ENCODE measurements at regions not wholly inside any gene's neighbourhood (a gene's known extent, or its start where the extent isn't known, plus 50 kb on each side); places are given as distances from the start of the nearest gene placed in this dataset.
"Not testable (repeated sequence)": the region's sequence is repeated elsewhere in the genome, so short reads cannot be mapped to it uniquely, and the experiment has no call there.

- DNase-seq (ENCODE audit: low read depth in 2 of 2) = no peak
Observed at GRCh38 chr2:40937284-40937683, 485.4 kb upstream of the SLC8A1 start.

GRCh38 chr2:40953341-40953740 is 501.5 kb upstream of the SLC8A1 start:
- DNase-seq (ENCODE audit: low read depth in 2 of 2) = no peak

- DNase-seq (ENCODE audit: low read depth in 2 of 2) = no peak
Observed at GRCh38 chr2:40955042-40955441, 503.2 kb upstream of the SLC8A1 start.

GRCh38 chr2:40955635-40956034 is 503.7 kb upstream of the SLC8A1 start:
- no peak for DNase-seq (ENCODE audit: low read depth in 2 of 2)

GRCh38 chr2:40957508-40957907 is 505.6 kb upstream of the SLC8A1 start:
- DNase-seq (ENCODE audit: low read depth in 2 of 2) = no peak

GRCh38 chr2:40962026-40962425 is 510.1 kb upstream of the SLC8A1 start:
- no peak for DNase-seq (ENCODE audit: low read depth in 2 of 2)

GRCh38 chr2:40964509-40965250 is 512.8 kb upstream of the SLC8A1 start:
- no peak for DNase-seq (ENCODE audit: low read depth in 2 of 2)

- no peak for DNase-seq (ENCODE audit: low read depth in 2 of 2)
Observed at GRCh38 chr2:40967451-40967850, 515.6 kb upstream of the SLC8A1 start.

- no peak for DNase-seq (ENCODE audit: low read depth in 2 of 2)
Observed at GRCh38 chr2:40975151-40975550, 523.3 kb upstream of the SLC8A1 start.

- DNase-seq (ENCODE audit: low read depth in 2 of 2) = no peak
Observed at GRCh38 chr2:40997362-40997761, 545.5 kb upstream of the SLC8A1 start.

- no peak for DNase-seq (ENCODE audit: low read depth in 2 of 2)
Observed at GRCh38 chr2:41000374-41000773, 548.5 kb upstream of the SLC8A1 start.

- DNase-seq (ENCODE audit: low read depth in 2 of 2) = no peak
Observed at GRCh38 chr2:41000906-41001305, 549.0 kb upstream of the SLC8A1 start.

- DNase-seq (ENCODE audit: low read depth in 2 of 2) = no peak
Observed at GRCh38 chr2:41004700-41005099, 552.8 kb upstream of the SLC8A1 start.

- DNase-seq (ENCODE audit: low read depth in 2 of 2) = no peak
Observed at GRCh38 chr2:41020358-41020757, 568.5 kb upstream of the SLC8A1 start.

- no peak for DNase-seq (ENCODE audit: low read depth in 2 of 2)
Observed at GRCh38 chr2:41024816-41025215, 572.9 kb upstream of the SLC8A1 start.

- no peak for DNase-seq (ENCODE audit: low read depth in 2 of 2)
Observed at GRCh38 chr2:41026613-41027012, 574.7 kb upstream of the SLC8A1 start.

- DNase-seq (ENCODE audit: low read depth in 2 of 2) = no peak
Observed at GRCh38 chr2:41027095-41027494, 575.2 kb upstream of the SLC8A1 start.

GRCh38 chr2:41031282-41031681 is 579.4 kb upstream of the SLC8A1 start:
- no peak for DNase-seq (ENCODE audit: low read depth in 2 of 2)

GRCh38 chr2:41032715-41033114 is 580.8 kb upstream of the SLC8A1 start:
- DNase-seq (ENCODE audit: low read depth in 2 of 2) = no peak

GRCh38 chr2:41033127-41033526 is 581.2 kb upstream of the SLC8A1 start:
- no peak for DNase-seq (ENCODE audit: low read depth in 2 of 2)

- DNase-seq (ENCODE audit: low read depth in 2 of 2) = no peak
Observed at GRCh38 chr2:41038408-41038807, 586.5 kb upstream of the SLC8A1 start.

GRCh38 chr2:41039750-41040149 is 587.9 kb upstream of the SLC8A1 start:
- DNase-seq (ENCODE audit: low read depth in 2 of 2) = not testable (repeated sequence)

- no peak for DNase-seq (ENCODE audit: low read depth in 2 of 2)
Observed at GRCh38 chr2:41040782-41041520, 589.1 kb upstream of the SLC8A1 start.
